ENCODE measurements at regions not wholly inside any gene's neighbourhood (a gene's known extent, or its start where the extent isn't known, plus 50 kb on each side); places are given as distances from the start of the nearest gene placed in this dataset.

DNA sequence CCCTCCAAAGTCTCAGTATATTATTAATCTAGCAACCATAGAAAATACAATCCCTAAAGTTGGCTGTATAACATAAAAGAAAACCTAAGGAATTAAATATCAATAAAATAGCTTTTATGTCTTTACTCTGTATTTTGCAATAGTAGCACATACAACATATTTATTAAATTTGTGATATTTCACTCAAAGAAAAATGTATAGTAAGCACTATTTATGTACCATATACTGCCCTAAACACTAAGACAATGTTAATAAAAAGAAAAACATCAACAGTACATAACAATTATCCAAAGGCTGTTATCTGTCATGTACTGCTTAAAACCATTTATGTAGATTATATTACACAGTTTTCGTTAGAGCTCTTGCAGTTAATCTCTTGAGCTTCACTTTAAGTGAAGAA is 834.5 kb upstream of the INTU start:
- no peak for FAIRE-seq

DNA sequence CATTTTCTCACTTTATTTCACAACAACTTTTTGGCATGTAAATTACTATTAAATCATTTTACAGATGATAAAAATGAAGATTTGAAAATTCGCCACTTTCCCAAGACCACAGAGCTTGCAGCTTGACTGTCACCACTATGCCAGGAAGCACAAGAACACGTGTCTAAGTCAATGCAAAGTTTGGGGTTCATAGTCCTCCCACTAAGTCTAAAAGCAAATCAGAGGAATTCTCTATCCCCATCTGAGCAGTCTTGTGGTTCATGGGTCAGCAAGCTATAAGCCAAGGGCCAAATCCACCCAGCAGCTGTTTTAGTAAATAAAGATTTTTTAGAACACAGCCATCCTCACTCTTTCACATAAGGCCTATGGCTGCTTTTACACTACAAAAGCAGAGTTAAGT is 833.3 kb upstream of the INTU start:
- FAIRE-seq: no peak

DNA sequence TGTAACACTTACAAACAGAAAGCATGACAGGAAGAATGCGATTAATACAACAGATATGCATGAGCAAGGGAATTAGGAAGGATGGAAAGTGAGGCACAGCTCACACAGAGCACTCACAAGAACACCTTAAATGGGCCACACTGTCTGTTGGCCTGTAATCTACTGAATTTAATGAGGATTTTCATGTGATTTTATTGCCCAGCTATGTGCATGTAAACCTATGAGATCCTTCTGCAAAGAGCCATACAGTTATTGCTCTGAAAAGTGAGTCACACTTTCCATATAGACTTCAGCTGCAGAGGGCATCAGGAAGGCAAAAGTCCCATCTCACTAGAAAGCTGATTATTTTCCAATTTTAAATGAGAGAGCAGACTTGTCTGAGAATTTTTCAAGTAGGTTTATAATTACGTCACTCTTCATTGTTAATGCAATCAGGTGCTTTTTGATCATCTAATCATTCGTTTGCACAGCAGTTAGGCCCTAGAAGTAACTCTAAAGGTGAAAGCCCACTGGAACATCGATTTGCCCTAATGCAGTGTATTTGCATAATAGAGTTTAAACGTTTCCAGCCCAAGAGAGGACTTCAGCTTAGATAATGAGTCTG is 832.7 kb upstream of the INTU start:
- no peak for FAIRE-seq

DNA sequence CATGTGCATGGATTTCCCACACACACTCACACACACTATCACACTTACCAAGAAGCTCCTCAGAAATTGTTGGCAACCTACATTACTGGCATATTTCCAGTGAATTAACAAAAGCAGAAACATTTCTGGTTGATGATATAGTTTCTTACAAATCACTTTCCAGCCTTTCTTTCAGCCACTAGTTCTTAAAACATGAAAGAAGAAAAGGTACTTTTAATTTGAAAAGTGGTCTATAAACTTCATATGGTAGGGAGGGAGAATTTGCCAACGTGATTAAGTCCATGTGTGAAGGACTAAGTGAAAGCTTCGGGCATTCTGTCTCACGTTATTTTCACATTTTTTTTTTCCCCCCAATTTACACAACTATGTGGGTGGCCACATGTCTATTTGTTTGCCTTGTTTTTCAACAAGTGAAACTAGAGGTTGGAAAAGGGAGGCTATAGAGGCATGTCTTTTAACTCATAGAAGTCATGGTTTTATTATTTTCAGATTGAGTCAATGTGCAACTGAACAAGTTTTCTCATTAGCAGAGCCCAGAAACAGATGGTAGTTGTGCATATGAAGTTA is 832.1 kb upstream of the INTU start:
- no peak for FAIRE-seq

DNA sequence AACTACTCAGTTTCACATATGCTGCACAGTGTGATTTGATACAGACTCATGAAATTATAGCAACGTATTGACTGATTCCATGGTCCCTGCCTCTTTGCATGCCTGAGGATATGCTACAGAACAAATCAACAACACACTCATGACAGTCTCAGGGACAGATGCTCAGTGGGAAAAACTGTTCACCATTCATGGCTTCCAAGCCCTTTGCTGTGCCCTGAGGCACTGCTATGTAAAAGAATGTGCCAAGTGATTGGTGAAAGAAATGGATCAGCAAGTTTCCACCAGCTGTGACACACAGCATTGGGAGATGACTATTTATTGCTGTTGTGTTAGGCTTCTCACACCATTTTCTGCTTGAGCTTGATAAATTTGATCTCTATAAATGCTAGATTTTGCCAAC is 825.6 kb upstream of the INTU start:
- no peak for FAIRE-seq

DNA sequence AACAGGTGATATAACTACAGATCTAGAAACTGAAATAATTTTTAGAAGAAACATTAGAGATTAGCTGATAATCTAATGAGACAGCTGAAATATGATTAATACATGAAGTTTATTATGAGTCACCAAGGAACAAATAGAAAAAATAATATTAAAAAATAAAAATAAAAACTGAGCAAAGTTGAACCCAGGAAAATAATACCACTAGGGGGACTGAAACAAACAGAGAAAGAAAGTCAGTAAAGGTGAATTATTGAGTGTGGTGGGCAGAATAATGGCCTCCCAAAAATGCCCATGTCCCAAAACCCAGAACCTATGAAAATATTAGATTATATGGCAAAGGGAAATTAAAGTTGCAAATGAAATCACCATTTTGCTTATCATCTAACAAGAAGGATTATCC is 820.7 kb upstream of the INTU start:
- FAIRE-seq: no peak

DNA sequence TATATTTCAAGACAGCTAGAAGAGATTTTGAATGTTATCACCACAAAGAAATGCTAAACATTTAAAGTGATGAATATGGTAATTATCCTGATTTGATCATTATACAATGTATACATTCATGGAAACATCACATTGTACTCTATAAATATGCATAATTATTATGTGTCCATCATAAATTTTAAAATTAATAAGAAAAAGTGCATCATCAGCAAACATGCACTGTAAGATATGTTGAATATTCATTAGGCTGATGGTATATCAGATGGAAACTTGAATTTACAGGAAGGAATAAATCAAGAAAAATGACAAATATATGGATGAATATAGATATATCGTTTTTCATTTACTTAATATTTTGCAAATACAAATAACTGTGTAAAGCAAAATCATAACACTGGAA is 812.1 kb upstream of the INTU start:
- FAIRE-seq: no peak

DNA sequence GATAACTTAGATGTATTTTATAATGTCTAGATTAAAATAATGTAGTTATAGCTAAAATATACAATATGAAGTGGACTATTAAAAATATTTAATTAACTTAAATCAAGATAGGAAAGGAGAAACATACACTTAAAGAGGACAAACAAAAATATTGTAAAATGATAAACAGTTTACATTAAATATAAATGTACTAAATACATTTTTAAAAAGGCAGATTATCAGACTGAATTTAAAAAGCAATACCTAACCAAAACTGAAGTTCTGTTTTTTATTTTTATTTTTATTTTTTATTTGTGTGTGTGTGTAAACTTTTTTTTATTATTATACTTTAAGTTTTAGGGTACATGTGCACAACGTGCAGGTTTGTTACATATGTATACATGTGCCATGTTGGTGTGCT is 811.6 kb upstream of the INTU start:
- FAIRE-seq: no peak

DNA sequence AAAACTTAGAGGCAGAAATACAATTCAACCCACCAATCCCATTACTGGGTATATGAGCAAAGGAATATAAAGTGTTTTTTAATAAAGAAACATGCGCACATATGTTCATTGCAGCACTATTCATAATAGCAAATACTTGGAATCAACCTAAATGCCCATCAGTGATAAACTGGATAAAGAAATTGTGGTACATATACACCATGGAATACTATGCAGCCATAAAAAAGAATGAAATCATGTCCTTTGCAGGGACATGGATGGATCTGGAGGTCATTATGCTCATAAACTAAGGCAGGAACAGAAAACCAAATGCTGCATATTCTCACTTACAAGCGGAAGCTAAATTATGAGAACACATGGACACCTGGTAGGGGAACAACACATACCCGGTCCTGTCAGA is 807.7 kb upstream of the INTU start:
- no peak for FAIRE-seq

DNA sequence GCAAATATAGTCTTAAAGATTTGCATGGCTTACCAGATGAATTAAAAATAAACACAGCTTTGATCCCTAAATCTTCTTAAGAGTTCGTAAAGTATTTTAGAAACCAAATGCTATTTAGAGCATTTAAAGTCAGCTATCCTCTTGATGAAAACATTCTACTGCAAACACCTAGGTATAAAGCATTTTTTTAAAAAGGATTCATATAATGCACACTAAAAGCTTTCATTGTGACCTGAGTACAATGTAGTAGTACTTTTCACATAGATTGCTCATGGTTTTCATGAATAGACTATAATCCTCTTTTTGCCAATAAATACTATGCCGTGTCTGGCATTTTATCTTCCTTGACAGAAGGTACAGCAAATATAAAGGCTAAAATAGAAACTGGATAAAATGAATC is 805.1 kb upstream of the INTU start:
- FAIRE-seq: no peak

DNA sequence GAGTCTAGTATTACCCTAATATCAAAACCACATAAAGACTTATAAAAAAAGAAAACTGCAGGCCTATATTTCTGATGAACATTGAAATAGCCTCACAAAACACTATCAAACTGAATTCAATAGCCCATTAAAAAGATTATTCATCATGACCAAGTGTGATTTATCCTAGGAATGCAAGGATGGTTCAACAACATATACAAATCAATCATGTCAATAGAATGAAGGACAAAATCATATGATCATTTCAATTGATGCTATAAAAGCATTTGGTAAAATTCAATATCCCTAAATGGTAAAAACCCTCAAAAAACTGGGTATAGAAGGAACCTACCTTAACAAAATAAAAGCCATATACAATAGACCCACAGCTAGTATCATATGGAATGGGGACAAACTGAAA is 797.9 kb upstream of the INTU start:
- FAIRE-seq: no peak

DNA sequence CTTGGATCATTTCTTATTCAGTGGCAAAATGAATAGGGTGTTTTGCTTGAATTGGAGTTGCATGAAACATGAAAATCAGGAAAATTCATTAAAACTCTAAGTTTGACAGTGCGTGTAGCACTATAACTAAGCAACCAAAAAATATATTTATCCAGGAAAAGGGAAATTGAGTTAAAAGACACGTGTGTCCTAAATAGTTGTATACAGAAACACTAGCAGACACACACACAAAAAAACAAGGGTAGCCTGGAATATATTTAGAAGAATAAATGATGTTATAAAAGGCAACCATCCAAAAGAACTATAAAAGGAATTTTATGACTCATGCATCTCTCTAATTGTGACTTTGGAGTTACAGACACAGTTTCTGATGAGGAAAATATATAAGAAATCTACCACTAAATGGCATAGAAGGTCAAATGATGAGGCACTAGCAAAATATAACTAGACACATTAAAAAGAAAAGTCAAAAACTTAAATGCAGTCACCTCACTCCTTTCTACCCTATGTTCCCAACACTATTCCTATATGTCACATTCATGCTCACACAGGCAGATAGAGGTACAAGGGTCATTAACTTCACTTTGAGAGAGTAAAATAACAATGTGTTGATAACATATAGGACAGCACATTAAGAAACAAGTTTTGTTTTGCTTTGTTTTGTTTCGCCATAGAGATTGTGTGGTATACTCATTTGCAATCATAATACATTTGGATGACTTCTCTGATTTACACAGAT is 793.6 kb upstream of the INTU start:
- FAIRE-seq: peak; percentile 80

DNA sequence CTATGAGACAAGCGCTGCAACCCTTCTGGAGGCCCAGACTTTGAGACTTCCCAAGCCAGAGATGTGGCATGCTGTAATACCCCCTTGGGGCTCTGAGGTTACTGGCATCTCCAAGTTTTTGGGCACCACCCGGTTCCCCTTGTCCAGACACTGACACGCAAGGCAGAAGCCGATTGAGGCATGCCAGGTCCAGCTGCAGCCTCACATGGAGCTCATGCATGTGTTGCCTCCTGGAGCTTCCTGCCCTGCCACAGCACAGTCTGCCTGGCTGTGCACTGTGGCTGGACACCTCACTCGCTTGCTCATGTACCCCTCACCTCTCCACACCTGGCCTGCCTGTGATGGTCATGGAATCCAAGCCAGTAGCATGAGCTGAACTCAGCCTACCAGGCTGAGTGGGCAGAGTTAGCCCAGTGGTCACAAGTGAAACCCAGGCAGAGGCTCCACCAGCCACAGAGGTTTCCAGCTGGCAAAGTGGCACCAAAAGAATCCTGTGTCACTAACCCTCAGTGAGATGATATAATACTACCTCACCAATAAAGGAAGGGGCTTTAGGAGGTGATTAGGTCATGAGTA is 789.2 kb upstream of the INTU start:
- no peak for FAIRE-seq

DNA sequence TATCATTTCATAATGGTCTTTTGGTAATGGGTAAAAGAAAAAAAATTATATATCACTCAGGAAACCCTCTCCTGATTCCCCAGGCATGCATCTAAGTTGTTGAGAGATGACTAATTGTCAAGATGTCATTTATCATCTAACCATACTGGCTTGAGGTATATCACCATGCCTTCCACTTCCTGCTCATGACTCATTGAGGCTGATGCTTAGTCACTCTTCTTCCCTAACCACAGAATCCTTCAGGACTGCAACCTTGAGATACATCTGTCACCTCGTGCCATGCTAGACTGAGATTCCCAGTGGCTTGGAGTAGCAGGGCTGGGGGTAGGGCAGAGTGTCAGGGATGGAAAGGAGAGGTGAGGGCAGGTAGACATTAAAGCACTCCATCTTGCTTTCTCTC is 782.5 kb upstream of the INTU start:
- FAIRE-seq: no peak

DNA sequence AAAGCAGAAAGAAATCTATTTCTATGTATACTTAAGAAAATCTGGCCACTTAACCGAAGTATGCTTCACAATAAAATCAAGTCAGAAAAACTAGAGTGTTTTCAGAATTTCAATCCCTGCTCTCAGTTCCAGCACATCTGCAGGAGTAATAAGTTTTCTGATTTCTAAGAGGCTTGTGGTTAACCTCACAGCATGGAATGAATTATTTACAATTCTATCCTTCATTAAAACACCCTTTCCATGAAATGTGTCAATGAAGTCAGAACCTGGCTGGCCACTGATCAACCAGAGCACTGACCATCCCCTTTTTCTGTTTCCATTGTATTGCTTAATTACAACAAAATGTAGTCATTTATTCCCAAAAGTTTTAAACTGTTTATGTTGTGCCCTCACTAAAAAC is 781.4 kb upstream of the INTU start:
- no peak for FAIRE-seq

DNA sequence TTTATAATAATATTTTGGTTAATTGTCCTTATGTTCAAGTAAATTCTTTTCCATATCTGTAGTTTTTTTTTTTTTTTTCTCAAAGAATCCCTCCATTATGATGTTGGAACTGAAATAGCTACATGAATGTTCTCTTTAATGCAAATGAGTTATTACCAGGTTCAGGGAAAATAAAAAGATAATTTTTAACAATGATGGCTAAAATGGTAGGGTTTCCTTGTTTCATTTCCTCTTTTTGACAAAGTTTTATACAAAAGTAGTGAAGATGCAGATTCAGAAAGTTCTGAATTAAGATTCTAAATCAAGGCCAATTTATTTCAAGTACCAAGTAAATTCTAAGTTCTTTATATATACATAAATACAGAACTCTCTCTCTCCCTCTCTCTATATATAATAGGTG is 779.0 kb upstream of the INTU start:
- no peak for FAIRE-seq

DNA sequence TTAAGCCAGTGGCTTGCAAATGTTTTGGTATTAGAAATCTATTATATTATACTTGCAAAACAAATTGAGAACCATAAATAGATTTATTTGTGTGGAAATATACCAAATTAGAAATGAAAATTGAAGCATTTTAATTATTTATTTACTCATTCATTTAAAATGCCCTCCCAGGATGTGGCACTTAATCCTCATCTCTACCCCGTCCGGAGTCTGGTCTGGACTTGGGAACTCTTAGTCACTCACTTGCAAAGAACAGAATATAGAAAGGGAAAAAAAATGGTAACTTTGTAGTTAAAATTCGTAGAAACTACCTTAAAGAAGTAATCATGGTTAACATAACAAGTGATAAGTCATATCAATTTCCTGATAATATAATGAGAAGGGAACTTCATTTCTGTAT is 775.9 kb upstream of the INTU start:
- FAIRE-seq: no peak

DNA sequence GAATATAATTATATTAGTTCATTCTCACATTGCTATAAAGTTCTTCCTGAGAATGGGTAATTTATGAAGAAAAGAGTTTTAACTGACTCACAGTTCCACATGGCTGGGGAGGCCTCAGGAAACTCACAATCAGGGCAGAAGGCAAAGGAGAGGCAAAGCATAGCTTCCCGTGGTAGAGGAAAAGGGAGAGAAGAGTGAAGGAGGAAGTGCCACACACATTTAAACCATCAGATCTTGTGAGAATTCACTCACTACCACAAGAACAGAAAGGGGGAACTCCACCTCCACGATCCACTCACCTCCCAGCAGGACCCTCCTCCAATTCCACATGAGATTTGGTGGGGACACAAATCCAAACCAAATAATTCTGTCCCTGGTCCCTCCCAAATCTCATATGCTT is 773.4 kb upstream of the INTU start:
- no peak for FAIRE-seq

DNA sequence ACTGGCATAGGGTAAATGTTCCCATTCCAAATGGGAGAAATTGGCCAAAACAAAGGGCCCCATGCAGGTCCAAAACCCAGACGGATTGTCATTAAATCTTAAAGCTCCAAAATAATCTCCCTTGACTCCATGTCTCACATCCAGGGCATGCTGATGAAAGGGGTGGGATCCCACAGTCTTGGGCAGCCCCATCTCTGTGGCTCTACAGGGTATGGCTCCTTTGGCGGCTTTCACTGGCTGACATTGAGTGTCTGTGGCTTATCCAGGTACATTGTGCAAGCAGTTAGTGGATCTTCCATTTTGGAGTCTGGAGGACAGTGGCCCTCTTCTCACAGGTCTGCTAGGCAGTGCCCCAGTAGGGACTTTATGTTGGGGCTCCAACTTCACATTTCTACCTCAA is 772.9 kb upstream of the INTU start:
- FAIRE-seq: no peak

DNA sequence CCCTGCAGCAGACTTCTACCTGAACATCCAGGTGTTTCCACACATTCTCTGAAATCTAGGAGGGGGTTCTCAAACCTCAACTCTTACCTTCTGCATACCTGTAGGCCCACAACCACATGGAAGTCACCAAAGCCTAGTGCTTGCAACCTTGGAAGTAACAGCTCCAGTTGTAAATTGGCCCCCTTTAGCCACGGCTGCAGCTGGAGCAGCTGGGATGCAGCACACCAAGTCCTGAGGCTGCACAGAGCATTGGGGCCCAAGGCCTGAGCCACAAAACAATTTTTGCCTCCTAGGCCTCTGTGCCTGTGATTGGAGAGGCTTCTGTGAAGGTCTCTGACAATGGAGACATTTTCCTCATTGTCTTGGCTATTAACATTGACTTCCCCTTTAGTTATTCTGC is 772.4 kb upstream of the INTU start:
- FAIRE-seq: no peak

DNA sequence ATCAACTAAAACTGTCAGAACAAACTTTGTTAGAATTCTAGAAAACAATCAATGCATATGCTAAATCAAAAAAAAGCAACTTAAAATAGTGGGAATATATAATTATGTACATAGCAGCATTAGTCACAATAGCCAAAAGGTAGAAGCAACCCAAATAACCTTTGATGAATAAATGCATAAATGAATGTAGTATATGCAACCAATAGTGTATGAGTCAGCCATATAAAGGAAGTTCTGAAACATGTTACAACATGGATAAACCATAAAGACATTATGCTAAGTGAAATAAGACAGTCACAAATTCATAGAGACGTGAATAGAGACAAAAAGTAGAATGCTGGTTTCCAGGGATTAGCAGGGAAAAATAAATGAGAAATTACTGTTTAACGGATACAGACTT is 762.8 kb upstream of the INTU start:
- FAIRE-seq: no peak

DNA sequence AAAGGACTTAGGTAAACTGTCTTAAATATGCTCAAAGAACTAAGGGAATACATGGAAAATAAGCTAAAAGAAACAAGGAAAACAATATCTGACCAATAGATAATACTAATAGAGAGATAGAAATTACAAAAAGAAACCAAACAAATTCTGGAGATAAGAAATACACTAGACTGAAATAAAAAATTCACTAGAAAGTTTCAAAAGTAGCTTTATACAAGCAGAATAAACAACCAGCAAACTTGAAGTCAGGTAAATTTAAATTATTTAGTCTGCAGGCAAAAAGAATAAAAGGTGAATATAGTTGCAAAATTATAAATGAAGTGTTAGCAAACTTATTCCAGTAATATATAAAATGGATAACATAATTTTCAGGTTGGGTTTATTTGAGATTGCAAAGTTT is 760.9 kb upstream of the INTU start:
- peak; percentile 51 for FAIRE-seq

DNA sequence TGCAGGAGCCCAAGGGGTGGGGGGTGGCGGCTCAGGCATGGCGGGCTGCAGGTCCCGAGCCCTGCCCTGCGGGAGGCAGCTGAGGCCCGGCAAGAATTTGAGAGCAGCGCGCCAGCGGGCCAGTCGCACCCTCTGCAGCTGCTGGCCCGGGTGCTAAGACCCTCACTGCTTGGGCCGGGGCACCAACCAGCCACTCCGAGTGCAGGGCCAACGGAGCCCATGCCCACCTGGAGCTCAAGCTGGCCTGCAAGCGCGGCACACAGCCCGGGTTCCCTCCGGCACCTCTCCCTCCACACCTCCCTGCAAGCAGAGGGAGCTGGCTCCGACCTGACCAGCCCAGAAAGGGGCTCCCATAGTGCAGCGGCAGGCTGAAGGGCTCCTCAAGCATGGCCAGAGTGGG is 758.2 kb upstream of the INTU start:
- FAIRE-seq: no peak

DNA sequence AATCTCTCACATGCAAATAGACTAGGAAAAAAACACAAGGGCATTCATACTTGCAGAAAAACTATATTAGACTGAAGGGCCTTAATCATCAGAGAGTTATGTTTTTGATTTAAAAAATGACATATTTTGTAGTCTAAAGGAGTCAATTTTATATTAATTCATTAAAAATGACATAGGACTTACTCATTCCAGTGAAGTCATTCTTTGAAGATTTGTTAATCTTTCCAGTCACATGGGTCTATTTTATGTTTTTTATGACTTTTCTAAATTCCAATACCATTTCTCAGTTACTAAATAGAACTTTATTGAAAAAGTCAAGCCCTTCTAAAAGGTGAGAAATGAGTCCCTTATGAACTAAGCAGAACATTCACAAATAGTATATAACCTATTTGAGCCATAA is 743.8 kb upstream of the INTU start:
- FAIRE-seq: peak; percentile 72

Data from endometrium (tissue), 2 donors.